Activated CD4-positive, alpha-beta T cell treated with anti-CD3 and anti-CD28 coated beads for 48 hours (primary cell): ENCODE measurements at regions not wholly inside any gene's neighbourhood (a gene's known extent, or its start where the extent isn't known, plus 50 kb on each side); places are given as distances from the start of the nearest gene placed in this dataset.
A peak's percentile ranks its signal among the peaks of the same experiment; 100 is the strongest.
"Not testable (repeated sequence)": the region's sequence is repeated elsewhere in the genome, so short reads cannot be mapped to it uniquely, and the experiment has no call there.

ENCODE experiments used
- DNase-seq: peaks from one replicate; pipeline ENCODE4 v3.0.0-alpha.2; 2020

DNA sequence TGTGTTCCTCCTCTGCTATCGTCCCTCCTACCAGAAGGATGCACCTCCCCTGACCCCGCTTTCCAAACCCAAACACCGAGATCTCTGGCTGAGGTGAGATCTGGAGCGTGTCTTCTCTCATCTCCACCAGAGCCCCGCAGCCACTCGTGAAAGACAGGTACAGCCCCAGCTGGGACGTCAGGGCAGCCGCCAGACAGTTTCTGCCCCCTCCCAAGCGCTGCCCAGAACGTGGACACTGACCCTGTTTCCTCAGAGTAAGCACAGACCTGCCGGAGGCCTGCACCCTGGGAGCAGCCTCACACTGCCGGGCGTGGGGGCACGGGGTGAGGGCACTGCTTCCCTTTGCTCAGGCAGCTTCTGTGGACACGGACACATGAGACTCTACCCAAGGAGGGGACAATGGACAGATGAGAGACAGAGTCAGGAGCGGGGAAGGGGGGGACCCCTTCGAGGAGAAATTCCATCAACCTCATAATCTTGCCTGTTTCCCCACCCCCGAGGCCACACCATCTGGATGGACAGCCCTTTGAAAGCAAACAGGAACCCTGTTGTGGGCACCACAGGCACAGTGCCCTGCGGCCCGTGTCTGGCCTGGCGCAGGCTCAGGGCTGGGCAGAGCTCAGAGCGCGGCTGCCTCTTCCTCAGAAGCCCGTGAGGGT lies 210.6 kb downstream of the DLL1 start:
- DNase-seq, result peak; percentile 1

- no peak for DNase-seq
Observed at GRCh38 chr6:170076466-170077165, 214.3 kb downstream of the DLL1 start.

- DNase-seq, result peak; percentile 0
Observed at GRCh38 chr6:170075659-170076223, 215.1 kb downstream of the DLL1 start.

- no peak for DNase-seq
Observed at GRCh38 chr6:170074907-170075306, 216.0 kb downstream of the DLL1 start.

DNA sequence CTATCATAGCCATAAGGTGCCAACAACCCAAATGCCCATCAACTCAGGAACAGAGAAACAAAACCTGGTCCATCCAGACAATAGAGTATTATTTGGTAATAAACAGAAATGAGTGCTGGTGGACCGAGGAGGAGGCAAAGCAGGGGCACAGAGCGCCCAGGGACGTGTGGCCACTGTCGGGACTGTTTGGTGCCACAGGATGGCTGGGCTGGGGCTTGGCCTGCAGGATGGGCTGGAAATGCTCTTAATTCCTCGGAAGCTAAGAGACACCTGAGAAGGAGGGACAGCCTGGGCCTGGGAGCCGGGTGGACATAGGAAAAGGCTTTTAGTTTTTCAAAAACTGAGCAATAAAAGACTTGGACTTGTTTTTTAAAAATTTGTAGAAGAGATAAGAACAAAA lies 216.4 kb downstream of the DLL1 start:
- peak; percentile 0 for DNase-seq

DNA sequence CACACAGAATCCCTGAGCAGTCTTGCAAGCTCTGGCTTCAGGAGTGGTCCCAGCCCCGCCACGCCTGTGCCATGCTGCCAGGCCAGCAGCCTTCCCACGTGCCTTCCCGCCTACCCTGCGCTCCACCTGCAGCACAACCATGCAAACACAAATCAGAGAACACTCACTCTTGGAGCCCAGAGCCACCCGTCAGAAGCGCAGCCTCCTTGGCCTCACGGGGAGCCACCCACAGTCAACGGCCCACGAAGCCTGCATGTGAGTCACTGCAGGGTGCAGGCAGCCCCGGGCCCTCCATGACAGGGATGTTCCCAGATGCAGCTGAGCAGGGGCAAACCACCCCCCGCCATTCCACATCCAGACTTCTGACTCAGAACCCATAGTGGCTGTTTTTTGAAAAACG lies 217.0 kb downstream of the DLL1 start:
- peak; percentile 1 for DNase-seq

- no peak for DNase-seq
Observed at GRCh38 chr6:170072246-170072645, 218.6 kb downstream of the DLL1 start.

DNA sequence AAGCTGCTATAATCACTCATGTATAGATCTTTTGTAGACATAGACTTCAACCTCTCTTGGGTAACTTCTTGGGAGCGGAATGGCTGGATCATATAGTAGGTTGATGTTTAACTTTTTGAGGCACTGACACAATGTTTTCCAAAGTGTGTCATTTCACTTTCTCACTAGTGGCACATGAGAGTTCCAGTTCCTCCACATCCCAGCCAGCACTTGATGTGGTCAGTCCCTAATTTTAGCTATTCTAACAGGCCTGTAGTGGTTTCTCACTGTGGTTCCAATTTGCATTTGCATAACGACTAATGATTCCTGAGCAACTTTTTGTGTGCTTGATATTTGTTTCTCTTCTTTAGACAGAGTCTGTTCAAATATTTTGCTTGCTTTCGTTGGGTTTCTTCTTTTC lies 221.3 kb downstream of the DLL1 start:
- DNase-seq, result peak; percentile 0

- no peak for DNase-seq
Observed at GRCh38 chr6:170068496-170068895, 222.4 kb downstream of the DLL1 start.

- no peak for DNase-seq
Observed at GRCh38 chr6:170067923-170068360, 222.9 kb downstream of the DLL1 start.

- peak; percentile 1 for DNase-seq
Observed at GRCh38 chr6:170067181-170067641, 223.7 kb downstream of the DLL1 start.

DNA sequence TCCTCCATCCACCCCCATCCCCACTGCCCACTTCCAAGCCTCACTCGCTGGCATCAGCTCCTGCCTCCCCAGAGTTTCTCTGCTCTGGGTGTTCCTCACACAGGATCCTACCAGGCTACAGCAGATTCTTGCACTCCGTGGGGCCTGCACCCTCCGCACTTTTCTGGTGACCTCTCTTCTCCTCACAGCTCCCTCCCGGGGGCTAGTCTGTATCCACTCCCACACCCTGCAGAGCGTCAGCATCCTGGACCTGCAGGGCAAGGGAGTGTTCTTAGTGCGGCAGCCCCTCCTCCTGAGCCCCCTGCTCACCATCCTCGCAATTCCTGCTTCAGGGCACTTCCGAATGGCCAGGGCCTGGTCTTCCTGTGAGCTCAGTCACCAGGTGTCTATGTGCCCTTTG lies 224.2 kb downstream of the DLL1 start:
- peak; percentile 0 for DNase-seq

- no peak for DNase-seq
Observed at GRCh38 chr6:170063851-170064602, 226.9 kb downstream of the DLL1 start.

- DNase-seq, result no peak
Observed at GRCh38 chr6:170063431-170063830, 227.4 kb downstream of the DLL1 start.

DNA sequence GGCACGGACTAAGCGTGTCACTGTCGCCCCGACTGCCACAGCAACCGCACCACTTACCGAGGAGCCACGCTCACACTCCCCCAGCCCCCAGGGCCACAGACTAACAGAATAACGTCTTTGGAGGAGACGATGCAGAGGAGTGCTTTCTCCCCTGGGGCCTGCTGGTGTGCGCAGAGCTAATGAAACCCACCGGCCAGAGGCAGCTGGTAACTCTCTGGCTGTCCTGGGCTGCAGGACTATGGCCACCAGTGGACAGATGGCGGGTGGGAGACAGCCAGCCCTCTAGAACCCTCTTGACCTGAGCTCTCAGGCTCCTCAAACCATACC lies 228.0 kb downstream of the DLL1 start:
- DNase-seq, result no peak

- DNase-seq, result no peak
Observed at GRCh38 chr6:170062209-170062914, 228.5 kb downstream of the DLL1 start.

- DNase-seq, result no peak
Observed at GRCh38 chr6:170058878-170059485, 231.9 kb downstream of the DLL1 start.

GRCh38 chr6:170057961-170058877 lies 232.7 kb downstream of the DLL1 start:
- no peak for DNase-seq

- DNase-seq, result no peak
Observed at GRCh38 chr6:170057034-170057734, 233.7 kb downstream of the DLL1 start.

DNA sequence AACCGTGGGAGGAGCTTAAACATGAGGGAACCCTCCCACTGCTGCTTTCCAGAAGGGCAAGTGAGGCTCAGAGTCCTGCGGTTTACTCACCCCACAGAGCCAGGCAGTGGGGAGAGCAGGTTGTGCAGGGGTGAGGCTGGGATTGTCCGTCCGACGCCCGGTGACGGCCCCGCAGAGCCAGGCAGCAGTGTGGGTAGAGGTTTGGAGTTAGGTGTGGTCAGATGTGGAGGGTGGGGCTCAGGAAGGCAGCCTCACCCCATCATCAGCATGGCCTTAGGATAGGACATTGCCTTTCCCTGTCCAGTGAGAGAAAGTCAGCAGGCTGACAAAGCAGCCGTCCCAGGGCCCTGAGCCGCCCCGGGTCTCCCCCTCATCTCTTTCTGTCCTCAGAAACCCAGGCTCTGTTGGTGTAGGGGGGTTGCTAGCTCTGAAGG lies 234.6 kb downstream of the DLL1 start:
- DNase-seq, result no peak

DNA sequence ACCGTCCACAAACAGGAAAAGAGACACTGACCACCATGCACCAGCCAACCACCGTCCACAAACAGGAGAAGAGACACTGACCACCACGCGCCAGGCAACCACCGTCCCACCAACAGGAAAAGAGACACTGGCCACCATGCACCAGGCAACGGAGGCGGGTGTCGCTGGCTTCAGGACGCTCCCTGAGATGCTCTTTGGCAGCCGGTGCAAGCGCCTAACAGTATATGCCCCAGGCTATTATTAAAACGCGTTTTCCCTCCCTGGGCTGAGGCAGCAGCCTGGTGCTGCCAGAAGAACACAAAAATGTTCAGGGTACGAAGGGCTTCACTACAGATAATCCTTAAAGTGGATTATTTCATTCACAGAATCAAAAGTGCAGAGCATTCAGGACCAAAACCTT lies 235.1 kb downstream of the DLL1 start:
- not testable (repeated sequence) for DNase-seq
